HEK293 (cell line): ENCODE measurements at regions not wholly inside any gene's neighbourhood (a gene's known extent, or its start where the extent isn't known, plus 50 kb on each side); places are given as distances from the start of the nearest gene placed in this dataset.

ENCODE experiments used
- CTCF ChIA-PET: fragments of 350-600 bp; formaldehyde crosslinking; extraction: SDS; loops from one replicate; lab custom pipeline; 2021; ENCODE audit warnings: antibody characterized with exemption; lab: Yijun Ruan, JAX
- POLR2A ChIA-PET: fragments of 300-600 bp; formaldehyde crosslinking; extraction: SDS; loops from one replicate; lab custom pipeline; 2020; ENCODE audit warnings: antibody characterized with exemption, inconsistent platforms; lab: Yijun Ruan, JAX
- H3K27ac ChIP-seq: fragments of 200-500 bp; sonication (Bioruptor generic); 2 replicates; pipeline ENCODE4 v1.5.1; 2014; ENCODE audit warnings: low read depth, low read length, control low read depth, inconsistent platforms; ENCODE audit errors: extremely low read depth
- H3K36me3 ChIP-seq, 2 experiments: fragments of 200-500 bp in 1 of 2; sonication (Bioruptor generic) in 1 of 2; 1 replicate in 1 of 2; 2 replicates in 1 of 2; pipeline ENCODE4 v1.5.1; 2014 to 2017; ENCODE audit warnings: inconsistent platforms in 2 of 2, low read length in 2 of 2; ENCODE audit not compliant: control insufficient read depth in 2 of 2, insufficient read depth in 1 of 2
- H3K4me1 ChIP-seq: fragments of 200-500 bp; sonication (Bioruptor generic); 2 replicates; pipeline ENCODE4 v1.5.1; 2014; ENCODE audit warnings: mild to moderate bottlenecking, low read length, inconsistent platforms; ENCODE audit not compliant: control insufficient read depth, insufficient read depth
- H3K4me3 ChIP-seq: 2 replicates; pipeline ENCODE4 v1.5.1; 2011; ENCODE audit warnings: low read depth, mild to moderate bottlenecking, control low read depth, low read length, moderate library complexity
- H3K9me3 ChIP-seq: fragments of 200-500 bp; sonication (Bioruptor generic); 2 replicates; pipeline ENCODE4 v1.5.1; 2014; ENCODE audit warnings: low read depth, low read length, inconsistent platforms; ENCODE audit not compliant: control insufficient read depth, insufficient read depth
- KLF1 ChIP-seq: fragments of 450-650 bp; formaldehyde crosslinking; IDR thresholded peaks from 2 replicates; pipeline ENCODE4 v1.5.1; 2016; ENCODE audit warnings: missing biosample characterization, missing genetic modification characterization
- MYNN ChIP-seq: fragments of 450-650 bp; formaldehyde crosslinking; IDR thresholded peaks from 2 replicates; pipeline ENCODE4 v1.5.1; 2016; ENCODE audit warnings: missing biosample characterization, missing genetic modification characterization, borderline replicate concordance
- SETDB1 ChIP-seq: IDR thresholded peaks from one replicate; pipeline ENCODE4 v1.6.1; 2017; ENCODE audit warnings: mild to moderate bottlenecking, low read length, moderate library complexity, mixed read lengths; ENCODE audit not compliant: insufficient read length
- TSHZ1 ChIP-seq: fragments of 450-650 bp; formaldehyde crosslinking; IDR thresholded peaks from 2 replicates; pipeline ENCODE4 v1.5.1; 2016; ENCODE audit warnings: missing biosample characterization, missing genetic modification characterization, borderline replicate concordance
- ZNF404 ChIP-seq: fragments of 450-650 bp; formaldehyde crosslinking; IDR thresholded peaks from 2 replicates; pipeline ENCODE4 v1.5.1; 2017; ENCODE audit warnings: missing biosample characterization, missing genetic modification characterization
- ZNF488 ChIP-seq: fragments of 450-650 bp; formaldehyde crosslinking; IDR thresholded peaks from 2 replicates; pipeline ENCODE4 v1.5.1; 2016; ENCODE audit warnings: missing biosample characterization, missing genetic modification characterization
- ZNF501 ChIP-seq: fragments of 450-650 bp; formaldehyde crosslinking; IDR thresholded peaks from 2 replicates; pipeline ENCODE4 v1.5.1; 2016; ENCODE audit warnings: missing biosample characterization, missing genetic modification characterization
- ZNF529 ChIP-seq: fragments of 450-650 bp; formaldehyde crosslinking; IDR thresholded peaks from 2 replicates; pipeline ENCODE4 v1.5.1; 2017; ENCODE audit warnings: missing genetic modification characterization, missing biosample characterization; ENCODE audit not compliant: insufficient replicate concordance
- ZNF549 ChIP-seq: fragments of 450-650 bp; IDR thresholded peaks from 2 replicates; pipeline ENCODE4 v1.5.1; 2018; ENCODE audit warnings: missing biosample characterization, missing genetic modification characterization, mild to moderate bottlenecking, inconsistent platforms, moderate library complexity
- ZNF704 ChIP-seq: fragments of 450-650 bp; formaldehyde crosslinking; IDR thresholded peaks from 2 replicates; pipeline ENCODE4 v1.5.1; 2016; ENCODE audit warnings: missing biosample characterization, missing genetic modification characterization
- TF ChIP-seq, protein P1 (sequence below): fragments of 450-650 bp; formaldehyde crosslinking; IDR thresholded peaks from 2 replicates; pipeline ENCODE4 v1.5.1; 2016; ENCODE audit warnings: missing biosample characterization, missing genetic modification characterization

GRCh38 chr15:94877833-94878232 is 646.5 kb downstream of the MCTP2 start:
- CTCF ChIA-PET: no interaction called here

DNA sequence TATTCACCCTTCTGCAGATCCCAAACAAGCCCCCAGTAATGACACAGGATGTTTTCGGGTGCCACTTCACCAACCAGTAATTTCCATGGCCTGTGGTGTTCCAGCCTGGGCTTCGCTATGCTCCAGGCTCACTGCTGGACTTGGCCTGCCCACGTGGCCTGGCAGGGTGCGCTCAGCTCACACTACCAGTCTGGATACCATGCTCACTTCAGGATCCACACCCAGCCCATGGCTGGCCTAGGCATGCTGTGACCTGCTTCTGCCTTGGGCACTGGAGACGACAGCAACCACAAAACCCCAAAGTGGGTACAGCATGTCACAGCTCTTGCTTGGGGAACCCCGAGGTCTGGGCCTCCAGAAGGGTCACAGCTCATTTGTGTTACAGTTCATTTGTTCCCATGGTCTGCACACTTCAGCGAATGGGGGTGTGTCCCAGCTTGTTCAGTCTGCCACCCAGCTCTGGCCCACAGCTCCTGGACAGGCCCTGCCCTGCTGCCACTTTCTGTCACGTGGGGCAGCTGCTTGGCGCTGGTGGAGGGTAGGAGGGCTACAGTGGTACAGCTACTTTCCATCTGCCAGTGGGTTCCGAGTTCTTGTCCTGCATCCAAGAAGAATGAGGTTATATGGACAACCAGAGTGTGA is 650.8 kb downstream of the MCTP2 start:
- POLR2A ChIA-PET: no interaction called here

More at GRCh38 chr15:94877833-94878232, 646.5 kb downstream of the MCTP2 start:
- no peak overlapping the region for H3K27ac ChIP-seq
- no peaks in the 10 kb centered on the region for H3K4me1 ChIP-seq
- POLR2A ChIA-PET: no interaction called here
- H3K4me3 ChIP-seq: no peak overlapping the region
- TF ChIP-seq SETDB1 (peak; percentile 92), ZNF404 (no peak), ZNF488 (tag by site-specific recombination) (no peak)
- H3K36me3 ChIP-seq: no peaks in the 10 kb centered on the region
- no peaks in the 10 kb centered on the region for H3K9me3 ChIP-seq

More for the DNA sequence above, 650.8 kb downstream of the MCTP2 start:
- Histone ChIP-seq H3K27ac (no peak overlapping the region), H3K4me1 (no peaks in the 10 kb centered on the region), H3K36me3 (no peaks in the 10 kb centered on the region), H3K4me3 (no peak overlapping the region), H3K9me3 (no peaks in the 10 kb centered on the region)
- no peak for TF ChIP-seq KLF1 (tag by site-specific recombination)
- no peak for TF ChIP-seq ZNF529
- no peak for TF ChIP-seq ZNF501
- no peak for TF ChIP-seq MYNN
- no peak for TF ChIP-seq ZNF704 (tag by site-specific recombination)
- TF ChIP-seq TSHZ1 (tag by site-specific recombination): no peak
- TF ChIP-seq, protein P1, sequence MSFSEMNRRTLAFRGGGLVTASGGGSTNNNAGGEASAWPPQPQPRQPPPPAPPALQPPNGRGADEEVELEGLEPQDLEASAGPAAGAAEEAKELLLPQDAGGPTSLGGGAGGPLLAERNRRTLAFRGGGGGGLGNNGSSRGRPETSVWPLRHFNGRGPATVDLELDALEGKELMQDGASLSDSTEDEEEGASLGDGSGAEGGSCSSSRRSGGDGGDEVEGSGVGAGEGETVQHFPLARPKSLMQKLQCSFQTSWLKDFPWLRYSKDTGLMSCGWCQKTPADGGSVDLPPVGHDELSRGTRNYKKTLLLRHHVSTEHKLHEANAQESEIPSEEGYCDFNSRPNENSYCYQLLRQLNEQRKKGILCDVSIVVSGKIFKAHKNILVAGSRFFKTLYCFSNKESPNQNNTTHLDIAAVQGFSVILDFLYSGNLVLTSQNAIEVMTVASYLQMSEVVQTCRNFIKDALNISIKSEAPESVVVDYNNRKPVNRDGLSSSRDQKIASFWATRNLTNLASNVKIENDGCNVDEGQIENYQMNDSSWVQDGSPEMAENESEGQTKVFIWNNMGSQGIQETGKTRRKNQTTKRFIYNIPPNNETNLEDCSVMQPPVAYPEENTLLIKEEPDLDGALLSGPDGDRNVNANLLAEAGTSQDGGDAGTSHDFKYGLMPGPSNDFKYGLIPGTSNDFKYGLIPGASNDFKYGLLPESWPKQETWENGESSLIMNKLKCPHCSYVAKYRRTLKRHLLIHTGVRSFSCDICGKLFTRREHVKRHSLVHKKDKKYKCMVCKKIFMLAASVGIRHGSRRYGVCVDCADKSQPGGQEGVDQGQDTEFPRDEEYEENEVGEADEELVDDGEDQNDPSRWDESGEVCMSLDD (tag by site-specific recombination): no peak
- no peak for TF ChIP-seq ZNF549 (tag by site-specific recombination)
- CTCF ChIA-PET: no interaction called here
